Ishikawa (cell line): ENCODE measurements at regions not wholly inside any gene's neighbourhood (a gene's known extent, or its start where the extent isn't known, plus 50 kb on each side); places are given as distances from the start of the nearest gene placed in this dataset.

ENCODE experiments used
- CEBPB ChIP-seq: IDR thresholded peaks from 2 replicates; pipeline ENCODE4 v1.6.1; 2012
- EGR1 ChIP-seq: IDR thresholded peaks from 2 replicates; pipeline ENCODE4 v1.6.1; 2012
- EP300 ChIP-seq: IDR thresholded peaks from 2 replicates; pipeline ENCODE4 v1.6.1; 2012; ENCODE audit warnings: borderline replicate concordance
- FOXM1 ChIP-seq: IDR thresholded peaks from 2 replicates; pipeline ENCODE4 v1.6.1; 2012; ENCODE audit warnings: low read depth, borderline replicate concordance
- RAD21 ChIP-seq: IDR thresholded peaks from 2 replicates; pipeline ENCODE4 v1.6.1; 2012; ENCODE audit warnings: low read depth
- TAF1 ChIP-seq: IDR thresholded peaks from 2 replicates; pipeline ENCODE4 v1.6.1; 2012; ENCODE audit warnings: low read depth, mild to moderate bottlenecking
- TCF12 ChIP-seq: IDR thresholded peaks from 2 replicates; pipeline ENCODE4 v1.6.1; 2012; ENCODE audit warnings: low read depth
- TEAD4 ChIP-seq: IDR thresholded peaks from 2 replicates; pipeline ENCODE4 v1.6.1; 2012
- YY1 ChIP-seq: IDR thresholded peaks from 2 replicates; pipeline ENCODE4 v1.6.1; 2012; ENCODE audit warnings: low read depth
- ZBTB7A ChIP-seq: IDR thresholded peaks from 2 replicates; pipeline ENCODE4 v1.6.1; 2012; ENCODE audit warnings: low read depth
- TF ChIP-seq, protein P1 (sequence below): IDR thresholded peaks from 2 replicates; pipeline ENCODE4 v1.6.1; 2012; ENCODE audit warnings: low read depth, mild to moderate bottlenecking
- TF ChIP-seq, protein P2 (sequence below): IDR thresholded peaks from 2 replicates; pipeline ENCODE4 v1.6.1; 2012

DNA sequence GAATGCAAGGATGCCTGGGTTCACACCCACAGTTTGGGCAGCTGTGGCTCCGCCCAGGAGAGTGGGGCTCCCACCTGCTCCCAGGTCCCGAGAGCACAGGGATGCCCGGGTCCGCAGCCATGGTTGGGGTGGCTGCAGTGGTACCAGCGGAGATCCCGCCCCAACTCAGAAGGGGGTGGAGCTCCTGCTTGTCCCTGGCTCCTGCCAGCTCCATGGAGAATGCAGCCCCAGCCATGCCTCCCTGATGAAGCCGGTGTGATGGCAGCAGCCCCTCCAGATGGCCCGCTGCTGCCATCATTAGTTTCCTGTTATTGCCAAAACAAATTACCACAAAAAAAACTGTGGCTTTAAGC is 113.1 kb upstream of the RUNX3 start:
- TF ChIP-seq TAF1 (no peak), YY1 (no peak), TEAD4 (no peak), TCF12 (no peak), RAD21 (no peak), ZBTB7A (no peak), CEBPB (no peak), FOXM1 (no peak), EP300 (no peak), EGR1 (no peak)
- TF ChIP-seq, protein P1, sequence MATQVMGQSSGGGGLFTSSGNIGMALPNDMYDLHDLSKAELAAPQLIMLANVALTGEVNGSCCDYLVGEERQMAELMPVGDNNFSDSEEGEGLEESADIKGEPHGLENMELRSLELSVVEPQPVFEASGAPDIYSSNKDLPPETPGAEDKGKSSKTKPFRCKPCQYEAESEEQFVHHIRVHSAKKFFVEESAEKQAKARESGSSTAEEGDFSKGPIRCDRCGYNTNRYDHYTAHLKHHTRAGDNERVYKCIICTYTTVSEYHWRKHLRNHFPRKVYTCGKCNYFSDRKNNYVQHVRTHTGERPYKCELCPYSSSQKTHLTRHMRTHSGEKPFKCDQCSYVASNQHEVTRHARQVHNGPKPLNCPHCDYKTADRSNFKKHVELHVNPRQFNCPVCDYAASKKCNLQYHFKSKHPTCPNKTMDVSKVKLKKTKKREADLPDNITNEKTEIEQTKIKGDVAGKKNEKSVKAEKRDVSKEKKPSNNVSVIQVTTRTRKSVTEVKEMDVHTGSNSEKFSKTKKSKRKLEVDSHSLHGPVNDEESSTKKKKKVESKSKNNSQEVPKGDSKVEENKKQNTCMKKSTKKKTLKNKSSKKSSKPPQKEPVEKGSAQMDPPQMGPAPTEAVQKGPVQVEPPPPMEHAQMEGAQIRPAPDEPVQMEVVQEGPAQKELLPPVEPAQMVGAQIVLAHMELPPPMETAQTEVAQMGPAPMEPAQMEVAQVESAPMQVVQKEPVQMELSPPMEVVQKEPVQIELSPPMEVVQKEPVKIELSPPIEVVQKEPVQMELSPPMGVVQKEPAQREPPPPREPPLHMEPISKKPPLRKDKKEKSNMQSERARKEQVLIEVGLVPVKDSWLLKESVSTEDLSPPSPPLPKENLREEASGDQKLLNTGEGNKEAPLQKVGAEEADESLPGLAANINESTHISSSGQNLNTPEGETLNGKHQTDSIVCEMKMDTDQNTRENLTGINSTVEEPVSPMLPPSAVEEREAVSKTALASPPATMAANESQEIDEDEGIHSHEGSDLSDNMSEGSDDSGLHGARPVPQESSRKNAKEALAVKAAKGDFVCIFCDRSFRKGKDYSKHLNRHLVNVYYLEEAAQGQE: no peak
- TF ChIP-seq, protein P2, sequence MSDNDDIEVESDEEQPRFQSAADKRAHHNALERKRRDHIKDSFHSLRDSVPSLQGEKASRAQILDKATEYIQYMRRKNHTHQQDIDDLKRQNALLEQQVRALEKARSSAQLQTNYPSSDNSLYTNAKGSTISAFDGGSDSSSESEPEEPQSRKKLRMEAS: no peak
